SJCRH30 (cell line): ENCODE measurements at regions not wholly inside any gene's neighbourhood (a gene's known extent, or its start where the extent isn't known, plus 50 kb on each side); places are given as distances from the start of the nearest gene placed in this dataset.
A peak's percentile ranks its signal among the peaks of the same experiment; 100 is the strongest.
"Not testable (repeated sequence)": the region's sequence is repeated elsewhere in the genome, so short reads cannot be mapped to it uniquely, and the experiment has no call there.

ENCODE experiments used
- DNase-seq, 2 experiments: peaks; one replicate each; pipeline ENCODE4 v3.0.0-alpha.2; 2015 to 2020
- H3K27ac ChIP-seq: fragments of 250-450 bp; sonication (Bioruptor Pico); 2 replicates; pipeline ENCODE4 v1.5.1; 2020; ENCODE audit warnings: mild to moderate bottlenecking, moderate library complexity
- H3K27me3 ChIP-seq: fragments of 250-450 bp; sonication (Bioruptor Pico); 2 replicates; pipeline ENCODE4 v1.5.1; 2020; ENCODE audit warnings: mild to moderate bottlenecking, moderate library complexity
- H3K36me3 ChIP-seq: fragments of 250-450 bp; sonication (Bioruptor Pico); 2 replicates; pipeline ENCODE4 v1.5.1; 2020; ENCODE audit warnings: mild to moderate bottlenecking, moderate library complexity
- H3K4me1 ChIP-seq: fragments of 250-450 bp; sonication (Bioruptor Pico); 2 replicates; pipeline ENCODE4 v1.5.1; 2020; ENCODE audit warnings: mild to moderate bottlenecking, moderate library complexity
- H3K4me3 ChIP-seq: fragments of 250-450 bp; sonication (Bioruptor Pico); 2 replicates; pipeline ENCODE4 v1.5.1; 2020; ENCODE audit warnings: mild to moderate bottlenecking, moderate library complexity
- H3K9me3 ChIP-seq: fragments of 250-450 bp; sonication (Bioruptor Pico); replicated peaks from 2 replicates; pipeline ENCODE4 v1.5.1; 2020; ENCODE audit warnings: mild to moderate bottlenecking, moderate library complexity

- no peak overlapping the region for H3K4me3 ChIP-seq
- H3K27ac ChIP-seq: no peak overlapping the region
- H3K9me3 ChIP-seq: no peaks in the 10 kb centered on the region
- H3K36me3 ChIP-seq: no peaks in the 10 kb centered on the region
- no peak for DNase-seq
- no peaks in the 10 kb centered on the region for H3K4me1 ChIP-seq
- H3K27me3 ChIP-seq: no peaks in the 10 kb centered on the region
Measured at GRCh38 chrX:75873993-75874392, 88.9 kb upstream of the MAGEE2 start.

- no peaks in the 10 kb centered on the region for H3K9me3 ChIP-seq
- no peaks in the 10 kb centered on the region for H3K27me3 ChIP-seq
- H3K27ac ChIP-seq: no peak overlapping the region
- H3K4me1 ChIP-seq: no peaks in the 10 kb centered on the region
- DNase-seq: no peak
- H3K4me3 ChIP-seq: no peak overlapping the region
- no peaks in the 10 kb centered on the region for H3K36me3 ChIP-seq
Measured at GRCh38 chrX:75883446-75883845, 98.4 kb upstream of the MAGEE2 start.

DNA sequence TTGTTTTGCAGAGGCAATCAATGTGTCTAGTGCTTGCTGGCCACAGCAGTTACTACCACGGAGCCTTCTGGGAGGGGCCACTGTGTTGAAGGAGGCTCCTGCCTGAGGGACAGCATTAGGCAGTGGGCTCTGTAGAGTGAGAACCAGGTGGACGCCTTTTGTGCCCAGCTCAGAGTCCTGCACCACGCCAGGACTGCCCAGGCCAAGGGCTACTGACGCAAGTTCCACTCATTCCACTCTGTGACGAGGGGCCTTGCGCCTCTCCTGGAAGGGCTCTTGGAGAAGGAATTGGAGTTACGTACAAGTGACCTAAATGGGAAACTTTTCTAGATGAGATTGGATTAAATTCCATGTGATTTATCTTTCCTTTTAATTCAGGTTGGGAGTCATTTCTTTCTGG is 102.8 kb upstream of the MAGEE2 start:
- Histone ChIP-seq H3K27ac (no peak overlapping the region), H3K4me3 (no peak overlapping the region), H3K4me1 (no peaks in the 10 kb centered on the region), H3K27me3 (no peaks in the 10 kb centered on the region), H3K36me3 (no peaks in the 10 kb centered on the region), H3K9me3 (no peaks in the 10 kb centered on the region)
- DNase-seq: no peak

- Histone ChIP-seq H3K36me3 (no peaks in the 10 kb centered on the region), H3K4me1 (no peaks in the 10 kb centered on the region), H3K4me3 (no peak overlapping the region), H3K9me3 (no peaks in the 10 kb centered on the region), H3K27me3 (no peaks in the 10 kb centered on the region), H3K27ac (no peak overlapping the region)
- no peak for DNase-seq
Measured at GRCh38 chrX:75892749-75893148, 107.7 kb upstream of the MAGEE2 start.

DNA sequence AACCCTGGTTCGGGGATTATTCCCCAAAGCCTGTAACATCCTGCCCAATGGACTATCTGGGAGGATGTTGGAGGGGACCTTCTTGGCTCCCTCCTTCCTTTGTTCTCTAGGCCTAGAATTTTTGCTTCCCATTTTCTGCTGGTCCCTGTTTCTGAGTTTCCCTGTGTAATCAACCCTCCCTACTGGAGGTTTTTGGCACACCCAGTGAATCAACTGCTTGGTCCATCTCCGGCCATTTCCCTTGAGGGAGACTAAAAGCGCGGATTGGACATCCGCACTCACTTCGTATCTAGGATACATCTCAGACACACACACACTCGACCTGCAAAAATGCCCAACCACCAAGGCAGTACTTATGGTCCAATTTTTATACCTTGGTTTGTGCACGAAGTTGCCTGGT is 108.2 kb upstream of the MAGEE2 start:
- Histone ChIP-seq H3K9me3 (no peaks in the 10 kb centered on the region), H3K27me3 (no peaks in the 10 kb centered on the region), H3K36me3 (no peaks in the 10 kb centered on the region), H3K4me3 (no peak overlapping the region), H3K4me1 (no peaks in the 10 kb centered on the region), H3K27ac (no peak overlapping the region)
- DNase-seq: no peak

DNA sequence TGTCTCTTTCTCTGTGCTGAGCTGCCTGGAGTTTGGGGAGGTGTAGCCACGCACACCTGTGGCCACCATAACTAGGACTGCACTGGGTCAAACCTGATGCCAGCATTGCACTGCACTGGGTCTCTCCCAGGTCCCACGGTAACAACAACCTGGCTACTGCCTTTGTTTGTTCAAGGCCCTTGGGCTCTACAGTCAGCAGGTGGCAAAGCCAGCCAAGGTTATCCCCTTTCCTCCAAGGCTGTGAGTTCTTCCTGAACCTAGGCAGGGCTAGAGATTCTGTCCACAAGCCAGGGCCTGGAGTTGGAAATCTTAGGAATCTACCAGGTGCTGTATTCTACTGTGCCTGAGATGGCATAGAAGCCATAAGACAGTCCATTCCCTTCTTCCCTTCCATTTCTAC is 126.7 kb upstream of the MAGEE2 start:
- no peaks in the 10 kb centered on the region for H3K36me3 ChIP-seq
- H3K4me1 ChIP-seq: no peaks in the 10 kb centered on the region
- DNase-seq: no peak
- H3K9me3 ChIP-seq: no peaks in the 10 kb centered on the region
- H3K4me3 ChIP-seq: no peak overlapping the region
- H3K27ac ChIP-seq: no peak overlapping the region
- H3K27me3 ChIP-seq: no peaks in the 10 kb centered on the region

DNA sequence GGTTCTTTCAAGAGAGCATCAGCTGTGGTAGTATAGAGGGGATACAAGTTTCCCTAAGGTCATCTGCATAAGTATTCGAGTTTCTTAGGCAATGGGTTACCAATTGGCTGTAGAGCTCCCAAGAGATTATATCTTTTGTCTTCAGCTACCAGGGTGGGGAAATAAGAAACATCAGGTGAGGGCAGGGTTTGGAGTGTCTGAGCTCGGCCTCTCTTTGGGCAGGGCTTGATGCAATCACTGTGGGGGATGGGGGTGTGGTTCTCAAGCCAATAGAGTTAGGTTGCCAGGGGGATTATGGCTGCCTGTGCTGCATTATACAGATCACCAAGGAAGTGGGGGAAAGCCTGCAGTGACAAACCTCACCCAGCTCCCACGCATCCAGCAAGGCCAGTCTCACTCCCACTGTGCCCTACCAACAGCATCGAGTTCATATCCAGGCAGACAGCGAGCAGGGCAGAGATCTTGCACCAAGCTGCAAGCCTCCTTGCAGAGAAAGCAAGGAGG is 172.1 kb upstream of the MAGEE2 start:
- Histone ChIP-seq H3K9me3 (no peaks in the 10 kb centered on the region), H3K4me1 (no peaks in the 10 kb centered on the region), H3K4me3 (no peak overlapping the region), H3K27ac (no peak overlapping the region), H3K27me3 (no peaks in the 10 kb centered on the region), H3K36me3 (no peaks in the 10 kb centered on the region)
- DNase-seq: no peak

- not testable (repeated sequence) for H3K27me3 ChIP-seq, H3K27ac ChIP-seq, H3K36me3 ChIP-seq, H3K4me1 ChIP-seq, DNase-seq, H3K9me3 ChIP-seq, H3K4me3 ChIP-seq
Measured at GRCh38 chrX:75961321-75961720, 176.3 kb upstream of the MAGEE2 start.

DNA sequence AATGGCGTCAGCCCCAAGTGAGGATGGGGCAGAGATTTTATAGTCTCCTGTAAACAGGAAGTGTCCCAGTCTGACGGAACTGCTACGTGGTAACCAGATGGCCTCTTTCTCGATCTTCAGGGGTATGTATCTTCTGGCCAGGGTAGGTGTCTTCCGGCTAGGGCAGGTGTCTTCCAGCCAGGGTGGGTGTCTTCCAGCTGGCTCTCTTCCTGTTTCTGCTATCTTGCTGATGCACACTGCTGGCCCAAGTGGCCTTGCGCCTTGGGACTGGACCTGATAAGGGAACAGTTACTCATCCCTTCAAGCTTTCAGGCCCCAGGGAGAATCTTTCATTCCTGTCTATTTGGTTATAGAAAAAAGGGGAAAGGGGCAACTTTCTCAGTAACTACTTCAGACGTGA is 178.7 kb upstream of the MAGEE2 start:
- H3K4me1 ChIP-seq: no peaks in the 10 kb centered on the region
- H3K27ac ChIP-seq: no peak overlapping the region
- no peak for DNase-seq
- no peaks in the 10 kb centered on the region for H3K27me3 ChIP-seq
- H3K9me3 ChIP-seq: no peaks in the 10 kb centered on the region
- H3K36me3 ChIP-seq: no peaks in the 10 kb centered on the region
- H3K4me3 ChIP-seq: no peak overlapping the region

DNA sequence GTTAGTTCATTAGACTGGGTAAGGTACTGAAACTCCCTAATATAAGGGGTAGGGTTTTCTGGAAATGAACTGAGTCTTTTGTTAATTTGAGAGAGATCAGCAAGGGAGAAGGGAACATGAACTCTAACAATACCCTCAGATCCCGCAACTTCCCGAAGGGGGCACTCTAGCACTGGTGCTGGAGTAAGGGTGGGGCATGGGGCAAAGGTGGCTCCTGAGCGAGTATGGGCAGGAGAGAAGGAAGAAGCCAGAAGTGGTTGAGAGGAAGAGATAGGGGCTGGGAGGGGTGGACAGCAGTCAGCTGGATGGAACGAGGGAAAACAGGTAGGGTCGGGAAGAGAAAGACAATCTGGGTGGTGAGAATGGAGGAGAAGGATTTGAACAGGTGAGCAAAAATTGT is 183.2 kb upstream of the MAGEE2 start:
- H3K27me3 ChIP-seq: no peaks in the 10 kb centered on the region
- peak in 1 of 2 experiments; percentile 19 for DNase-seq
- H3K9me3 ChIP-seq: no peaks in the 10 kb centered on the region
- H3K4me3 ChIP-seq: no peak overlapping the region
- no peak overlapping the region for H3K27ac ChIP-seq
- no peaks in the 10 kb centered on the region for H3K4me1 ChIP-seq
- no peaks in the 10 kb centered on the region for H3K36me3 ChIP-seq

- H3K9me3 ChIP-seq: no peaks in the 10 kb centered on the region
- H3K36me3 ChIP-seq: no peaks in the 10 kb centered on the region
- no peak overlapping the region for H3K27ac ChIP-seq
- no peaks in the 10 kb centered on the region for H3K4me1 ChIP-seq
- no peaks in the 10 kb centered on the region for H3K27me3 ChIP-seq
- DNase-seq: no peak
- H3K4me3 ChIP-seq: no peak overlapping the region
Measured at GRCh38 chrX:75986976-75987375, 185.9 kb upstream of the PBDC1 start.

- DNase-seq: no peak
- Histone ChIP-seq H3K27me3 (no peaks in the 10 kb centered on the region), H3K4me3 (no peak overlapping the region), H3K9me3 (no peaks in the 10 kb centered on the region), H3K4me1 (no peaks in the 10 kb centered on the region), H3K27ac (no peak overlapping the region), H3K36me3 (no peaks in the 10 kb centered on the region)
Measured at GRCh38 chrX:75989806-75990590, 182.9 kb upstream of the PBDC1 start.

DNA sequence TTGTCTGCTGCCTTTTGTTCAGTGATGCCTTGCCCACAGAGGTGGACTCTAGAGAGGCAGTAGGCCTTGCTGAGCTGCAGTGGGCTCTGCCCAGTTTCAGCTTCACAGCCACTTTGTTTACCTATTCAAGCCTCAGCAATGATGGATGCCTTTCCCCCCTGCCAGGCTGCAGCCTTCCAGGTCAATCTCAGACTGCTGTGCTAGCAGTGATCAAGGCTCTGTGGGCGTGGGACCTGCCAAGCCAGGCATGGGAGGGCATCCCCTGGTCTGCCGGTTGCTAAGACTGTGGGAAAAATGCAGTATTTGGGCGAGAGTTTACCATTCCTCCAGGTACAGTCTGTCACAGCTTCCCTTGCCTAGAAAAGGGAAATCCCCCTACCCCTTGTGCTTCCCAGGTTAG is 175.2 kb upstream of the PBDC1 start:
- Histone ChIP-seq H3K4me3 (no peak overlapping the region), H3K27ac (no peak overlapping the region), H3K27me3 (no peaks in the 10 kb centered on the region), H3K9me3 (no peaks in the 10 kb centered on the region), H3K4me1 (no peaks in the 10 kb centered on the region), H3K36me3 (no peaks in the 10 kb centered on the region)
- no peak for DNase-seq

- no peaks in the 10 kb centered on the region for H3K4me1 ChIP-seq
- H3K36me3 ChIP-seq: no peaks in the 10 kb centered on the region
- DNase-seq: no peak
- no peaks in the 10 kb centered on the region for H3K9me3 ChIP-seq
- H3K27me3 ChIP-seq: no peaks in the 10 kb centered on the region
- H3K4me3 ChIP-seq: no peak overlapping the region
- no peak overlapping the region for H3K27ac ChIP-seq
Measured at GRCh38 chrX:76014321-76014720, 158.5 kb upstream of the PBDC1 start.

DNA sequence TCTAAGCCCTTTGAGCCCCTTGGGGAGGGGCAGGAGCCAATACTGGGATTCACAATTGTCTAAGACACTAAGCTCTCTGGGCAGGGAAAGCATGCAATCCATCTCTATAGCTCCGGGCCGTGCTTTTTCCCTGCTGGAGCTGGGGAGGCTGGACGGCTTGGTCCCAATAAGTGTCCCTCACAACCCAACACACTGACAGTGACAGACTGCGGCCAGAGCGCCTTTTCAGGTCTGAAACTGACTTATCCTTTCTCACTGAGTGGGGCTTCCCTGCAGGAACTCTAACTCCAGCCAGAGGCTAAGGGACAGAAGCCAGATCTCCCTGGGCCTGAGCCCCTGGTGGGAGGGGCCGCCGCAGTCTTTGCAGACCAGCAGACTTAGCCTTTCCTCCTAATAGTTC is 146.6 kb upstream of the PBDC1 start:
- DNase-seq: peak in 1 of 2 experiments; percentile 16

DNA sequence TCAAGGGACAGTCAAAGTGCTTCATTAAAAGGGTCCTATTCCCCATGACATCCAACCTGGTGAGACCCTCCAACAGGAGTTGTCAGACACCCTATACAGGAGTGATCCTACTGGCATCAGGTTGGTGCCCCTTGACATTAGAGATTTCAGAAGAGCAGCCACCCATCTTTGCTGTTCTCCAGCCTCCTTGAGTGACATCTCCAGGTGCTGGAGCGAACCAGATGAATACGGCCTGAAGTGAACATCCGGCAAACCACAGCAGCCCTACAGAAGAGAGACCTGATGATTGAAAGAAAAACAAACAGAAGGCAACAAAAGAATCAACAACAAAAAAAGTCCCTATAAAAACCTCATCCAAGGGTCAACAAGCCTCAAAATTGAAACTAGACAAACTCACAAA is 146.1 kb upstream of the PBDC1 start:
- Histone ChIP-seq H3K9me3 (no peaks in the 10 kb centered on the region), H3K4me1 (no peaks in the 10 kb centered on the region), H3K27me3 (no peaks in the 10 kb centered on the region), H3K4me3 (no peak overlapping the region), H3K36me3 (no peaks in the 10 kb centered on the region), H3K27ac (no peak overlapping the region)
- DNase-seq: peak; percentile 50 to 70

More for the DNA sequence above, 146.6 kb upstream of the PBDC1 start:
- Histone ChIP-seq H3K36me3 (no peaks in the 10 kb centered on the region), H3K27me3 (no peaks in the 10 kb centered on the region), H3K4me1 (no peaks in the 10 kb centered on the region), H3K9me3 (no peaks in the 10 kb centered on the region), H3K27ac (no peak overlapping the region), H3K4me3 (no peak overlapping the region)
